Activated T-cell treated with anti-CD3 and anti-CD28 coated beads, Interleukin-2, amount 50 U/mL, for 48 hours (primary cell): ENCODE measurements at regions not wholly inside any gene's neighbourhood (a gene's known extent, or its start where the extent isn't known, plus 50 kb on each side); places are given as distances from the start of the nearest gene placed in this dataset.
"Not testable (repeated sequence)": the region's sequence is repeated elsewhere in the genome, so short reads cannot be mapped to it uniquely, and the experiment has no call there.

ENCODE experiments used
- DNase-seq, 2 experiments: peaks; one replicate each; pipeline ENCODE4 v3.0.0-alpha.2; 2020

DNA sequence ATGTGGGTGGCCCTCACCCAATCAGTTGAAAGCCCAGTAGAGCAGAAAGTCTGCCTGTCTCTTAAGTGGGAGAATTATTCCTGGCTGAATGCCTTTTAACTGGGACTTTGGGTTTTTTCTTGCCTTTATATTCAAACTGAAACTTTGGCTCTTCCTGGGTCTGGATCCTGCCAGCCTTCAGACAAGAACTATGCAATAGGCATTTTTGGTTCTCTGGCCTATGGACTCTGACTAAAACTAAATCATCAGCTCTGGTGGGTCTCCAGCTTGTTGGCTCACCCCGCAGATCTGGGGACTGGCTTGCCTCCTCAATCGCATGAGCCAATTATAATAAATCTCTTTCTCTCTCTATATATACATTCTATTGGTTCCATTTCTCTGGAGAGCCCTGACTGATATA, 173.0 kb upstream of the IGF1 start:
- DNase-seq, result no peak

DNA sequence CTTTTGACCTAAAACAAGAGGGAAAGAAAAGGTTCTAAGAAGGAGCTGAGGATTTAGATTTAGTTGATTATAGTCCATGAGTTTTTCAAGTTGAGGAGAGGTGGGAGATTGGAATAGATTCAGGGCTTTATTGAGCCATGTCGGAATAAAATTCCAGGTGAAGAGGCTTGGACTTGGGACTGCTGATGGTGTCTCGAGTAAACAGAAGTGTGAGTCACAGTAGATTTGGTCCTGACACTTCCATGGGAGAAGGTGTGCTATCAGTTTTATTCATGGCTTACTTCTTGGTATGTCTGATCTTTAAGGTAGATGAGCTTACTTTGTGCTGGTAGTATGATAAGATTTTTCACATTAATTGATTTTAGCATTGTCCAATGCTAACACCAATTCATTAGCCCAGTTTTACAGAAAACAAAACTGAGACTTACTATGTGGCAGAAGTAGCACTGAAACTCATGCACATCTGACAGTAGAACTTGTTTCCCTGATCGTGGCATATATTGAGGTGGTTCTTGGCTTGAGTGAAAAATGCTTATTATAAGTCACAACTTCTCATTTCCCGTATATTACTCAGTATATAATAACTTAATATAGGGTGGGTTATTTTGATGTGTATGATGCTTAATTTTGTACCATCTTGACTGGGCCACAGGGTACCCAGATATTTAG, 172.4 kb upstream of the IGF1 start:
- DNase-seq, result no peak

DNA sequence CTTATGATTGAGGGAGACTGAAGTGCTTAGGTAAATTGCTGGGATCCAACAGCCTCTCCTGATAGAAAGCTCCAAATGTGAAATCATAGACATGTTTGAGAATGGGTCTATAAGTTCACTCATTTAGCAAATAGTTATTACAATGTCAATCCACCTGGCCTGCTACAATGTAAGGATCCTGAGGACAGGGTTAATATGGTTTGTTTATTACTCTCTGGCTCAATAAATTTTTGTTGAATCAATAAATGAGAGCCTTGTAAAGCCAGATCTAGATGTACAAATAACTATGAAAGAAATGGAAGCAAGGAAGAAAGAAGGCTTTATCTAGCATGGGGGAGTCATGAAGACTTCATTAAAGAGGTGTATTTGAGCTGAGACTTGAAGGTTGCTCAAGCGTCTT, 165.6 kb upstream of the IGF1 start:
- DNase-seq, result no peak

DNA sequence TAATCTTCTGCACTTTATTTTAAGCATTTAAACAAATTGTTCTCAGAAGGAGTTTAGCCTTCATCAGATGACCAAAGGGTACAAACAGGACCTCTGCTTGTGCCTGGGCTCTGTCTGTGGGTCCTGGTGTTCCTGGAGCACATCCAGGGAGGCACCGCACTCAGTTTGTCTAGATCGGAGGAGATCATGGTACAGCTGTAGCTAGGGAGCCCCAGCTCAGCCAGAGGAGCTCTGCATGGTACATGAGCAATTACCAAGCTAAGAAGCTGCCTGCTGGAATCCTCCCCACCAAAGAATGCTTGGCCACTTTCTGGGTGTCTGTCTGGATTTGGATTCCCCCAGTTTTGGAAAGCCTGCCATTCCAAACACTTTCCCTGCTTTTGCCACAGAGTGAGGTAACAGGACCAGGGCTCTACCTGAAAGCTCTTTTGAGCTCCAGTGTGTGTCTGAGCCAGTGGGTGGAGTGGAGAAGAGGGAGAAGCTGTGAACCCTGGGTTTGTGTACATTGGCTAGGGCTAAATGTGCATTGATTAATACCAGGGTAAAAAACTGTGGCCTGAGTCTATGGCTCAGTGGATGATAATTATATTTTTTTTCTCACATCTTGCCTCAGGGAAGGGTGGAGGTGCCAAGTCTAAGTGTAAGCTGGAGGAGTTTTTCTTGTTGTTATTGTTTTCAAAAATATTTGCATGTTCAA, 163.7 kb upstream of the IGF1 start:
- no peak for DNase-seq

DNA sequence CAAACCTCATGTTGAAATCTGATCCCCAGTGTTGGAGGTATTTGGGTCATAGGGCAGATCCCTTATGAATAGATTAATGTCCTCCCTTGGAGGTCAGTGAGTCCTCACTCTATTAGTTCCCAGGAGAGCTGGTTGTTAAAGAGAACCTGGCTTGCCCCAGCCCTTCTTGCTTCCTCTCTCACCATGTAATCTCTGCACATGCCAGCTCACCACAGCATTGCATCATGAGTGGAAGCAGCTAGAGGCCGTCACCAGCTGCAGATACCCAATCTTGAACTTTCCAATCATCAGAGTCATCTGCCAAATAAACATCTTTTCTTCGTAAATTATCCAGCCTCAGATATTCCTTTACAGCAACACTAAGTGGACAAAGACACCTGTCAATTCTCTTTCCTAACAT, 161.8 kb upstream of the IGF1 start:
- no peak for DNase-seq

DNA sequence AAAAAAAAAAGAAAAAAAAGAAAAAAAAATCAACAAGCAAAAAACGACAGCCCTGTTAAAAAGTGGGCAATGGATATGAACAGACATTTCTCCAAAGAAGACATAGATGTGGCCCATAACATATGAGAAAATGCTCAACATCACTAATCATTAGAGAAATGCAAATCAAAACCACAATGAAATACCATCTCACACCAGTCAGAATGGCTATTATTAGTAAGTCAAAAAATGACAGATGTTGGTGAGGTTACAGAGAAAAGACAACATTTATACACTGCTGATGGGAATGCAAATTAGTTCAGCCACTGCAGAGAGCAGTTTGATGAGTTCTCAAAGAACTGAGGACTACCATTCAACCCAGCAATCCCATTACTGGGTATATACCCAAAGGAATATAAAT, 160.3 kb upstream of the IGF1 start:
- DNase-seq, result not testable (repeated sequence)

DNA sequence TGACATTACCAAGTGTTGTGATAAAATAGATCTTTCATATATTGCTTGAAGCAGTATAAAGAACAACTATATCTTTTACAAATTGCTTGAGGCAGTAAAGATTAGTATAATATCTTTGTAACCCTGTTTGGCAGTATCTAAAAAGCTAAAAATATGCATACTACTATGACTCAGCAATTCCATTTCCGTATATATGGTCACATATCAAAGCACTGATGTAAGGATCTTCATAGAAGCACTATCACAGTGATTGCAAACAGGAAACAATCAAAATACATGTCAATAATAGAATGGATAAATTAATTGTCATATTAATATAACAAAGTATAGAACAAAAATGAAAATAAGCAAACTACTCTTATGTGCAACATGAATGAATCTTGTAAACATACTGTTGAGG, 158.4 kb upstream of the IGF1 start:
- DNase-seq, result no peak

DNA sequence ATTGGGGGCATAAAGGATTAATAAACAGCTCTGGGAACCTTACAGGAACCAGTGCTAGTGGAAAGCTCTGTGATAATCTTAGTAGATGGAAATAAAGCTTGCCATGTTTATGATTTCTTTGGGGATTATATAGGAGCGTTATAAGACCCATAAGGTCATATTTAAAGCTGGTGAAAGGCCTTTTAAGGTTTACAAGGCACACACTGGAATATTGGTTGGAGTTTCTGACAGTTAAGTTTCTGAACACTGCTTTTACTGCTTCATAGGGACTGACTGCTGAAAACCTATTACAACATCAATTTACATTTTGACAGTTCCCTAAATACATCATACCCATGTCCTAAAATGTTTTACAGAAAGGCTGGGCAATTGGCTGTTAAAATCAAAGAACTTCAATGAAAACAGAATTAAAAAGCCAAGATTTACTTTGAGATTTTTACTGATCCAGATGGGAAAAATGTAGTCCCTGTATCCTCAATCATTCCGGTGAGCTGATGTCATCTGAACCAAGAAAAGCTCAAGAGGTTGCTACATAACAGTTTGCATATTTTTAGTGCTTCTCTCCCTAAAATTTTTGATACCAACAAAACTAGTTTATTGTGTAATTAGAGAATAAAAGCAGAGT, 153.7 kb upstream of the IGF1 start:
- no peak for DNase-seq

DNA sequence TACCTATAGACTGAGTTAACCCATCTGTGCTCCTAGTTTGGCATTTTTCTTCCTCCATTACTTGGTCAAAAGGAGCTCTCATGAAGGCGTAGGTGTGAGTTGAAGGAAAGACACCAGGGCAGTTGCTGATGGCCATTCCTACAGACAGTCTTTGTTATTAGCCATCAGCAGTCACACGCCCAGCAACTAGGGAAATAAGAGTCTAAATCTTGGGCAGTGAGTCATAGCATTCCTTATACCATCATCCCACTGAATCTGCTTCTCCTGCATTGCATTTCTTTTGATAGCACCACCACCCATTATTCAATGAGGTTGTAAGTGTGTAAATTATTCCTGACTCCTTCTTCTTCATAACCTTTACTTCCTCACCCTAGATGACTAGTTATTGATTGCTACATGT, 150.9 kb upstream of the IGF1 start:
- DNase-seq, result no peak

DNA sequence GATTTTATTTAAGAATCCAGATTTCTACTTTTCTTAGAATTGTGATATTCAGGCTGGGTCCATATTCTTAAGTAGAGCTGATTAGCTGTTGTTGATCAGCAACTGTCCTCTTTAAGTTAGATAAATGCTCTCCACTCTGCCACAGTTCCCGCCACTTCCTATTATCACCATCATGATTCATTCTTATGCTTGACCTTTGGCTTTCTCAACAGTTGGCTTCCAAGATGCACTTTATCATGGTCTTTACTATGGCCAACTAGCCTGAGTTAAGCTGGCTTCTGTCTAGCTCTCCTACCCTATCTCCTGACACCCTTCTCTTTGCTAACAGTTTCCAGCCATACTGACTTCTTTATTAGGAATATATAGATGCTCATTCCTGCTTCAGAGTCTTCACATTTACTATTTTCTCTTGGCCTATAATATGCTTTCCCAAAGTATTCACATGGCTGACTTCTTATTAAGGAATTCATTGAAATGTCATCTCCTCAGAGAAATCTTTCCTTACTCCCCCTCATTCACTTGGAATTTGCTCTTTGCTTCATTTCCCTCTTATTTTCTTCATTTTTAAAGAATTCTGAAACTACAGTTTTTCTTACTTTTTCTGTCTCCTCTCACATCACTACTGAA, 149.0 kb upstream of the IGF1 start:
- DNase-seq, result no peak

DNA sequence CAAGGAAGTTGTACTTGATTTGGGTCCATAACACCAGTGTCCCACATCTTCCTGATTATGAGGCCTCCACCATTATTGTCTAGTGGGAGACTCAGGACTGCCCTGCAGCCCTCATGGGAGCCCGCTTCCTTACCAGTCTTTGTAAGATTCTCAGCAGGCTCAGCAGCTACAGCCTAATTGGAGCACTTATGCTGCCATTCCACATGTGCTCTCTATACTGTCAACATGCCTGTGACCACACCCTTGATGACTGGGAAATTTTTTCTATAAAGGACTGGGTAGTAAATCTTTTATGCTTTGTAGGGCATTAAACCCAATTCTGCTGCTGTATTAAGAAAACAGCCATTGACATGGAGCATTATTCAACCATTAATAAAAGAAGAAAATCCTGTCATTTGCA, 145.5 kb upstream of the IGF1 start:
- no peak for DNase-seq

DNA sequence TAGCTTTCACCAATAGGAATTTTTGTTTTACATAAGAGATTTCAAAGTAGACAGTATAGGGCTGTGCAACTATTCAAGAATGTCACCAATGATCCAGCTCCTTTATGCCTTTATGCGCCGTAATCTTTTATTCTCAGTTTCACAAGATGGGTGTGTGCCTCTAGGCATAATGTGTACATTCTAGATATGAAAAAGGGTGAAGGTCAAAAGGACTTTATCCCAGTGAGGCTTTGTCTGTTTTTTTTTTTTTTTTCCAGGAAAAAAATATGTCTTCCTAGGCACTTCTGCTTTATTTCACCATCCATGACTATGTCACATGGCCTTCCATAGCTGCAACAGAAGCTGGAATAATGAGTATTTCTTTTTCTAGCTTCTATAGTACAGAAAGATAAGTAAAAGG, 142.3 kb upstream of the IGF1 start:
- DNase-seq, result no peak

DNA sequence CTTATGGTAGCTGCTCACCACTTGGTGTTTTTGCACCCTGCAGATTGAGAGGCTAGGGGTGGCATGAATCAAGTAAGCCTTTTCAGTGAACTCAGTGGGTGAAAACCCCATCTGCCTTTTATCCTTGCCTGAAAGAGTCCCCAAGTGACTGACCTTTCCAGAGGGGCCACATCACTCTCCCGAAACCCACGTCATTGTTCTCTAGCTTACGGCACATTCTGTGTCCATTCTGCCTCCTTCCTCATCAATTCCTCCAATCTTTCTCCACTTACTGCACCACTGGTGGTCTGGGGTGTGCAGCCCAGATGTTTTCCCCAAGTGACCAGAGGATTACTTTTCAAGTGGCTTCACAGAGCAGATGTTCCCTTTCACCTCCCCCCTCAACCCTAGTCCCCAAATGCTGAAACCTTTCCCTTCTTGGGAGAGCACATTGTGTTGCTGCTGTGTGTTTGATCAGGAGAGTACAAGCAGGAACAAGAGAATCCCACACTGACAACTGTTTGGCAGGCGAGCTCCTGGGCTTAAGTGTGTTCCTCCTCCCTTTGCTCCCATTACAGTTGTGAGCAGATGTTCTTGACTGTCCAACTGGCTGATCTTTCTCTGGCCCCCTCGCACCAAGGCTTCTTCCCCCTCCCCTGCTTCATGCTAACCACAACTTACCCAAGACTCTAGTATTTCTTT, 138.0 kb upstream of the IGF1 start:
- no peak for DNase-seq

DNA sequence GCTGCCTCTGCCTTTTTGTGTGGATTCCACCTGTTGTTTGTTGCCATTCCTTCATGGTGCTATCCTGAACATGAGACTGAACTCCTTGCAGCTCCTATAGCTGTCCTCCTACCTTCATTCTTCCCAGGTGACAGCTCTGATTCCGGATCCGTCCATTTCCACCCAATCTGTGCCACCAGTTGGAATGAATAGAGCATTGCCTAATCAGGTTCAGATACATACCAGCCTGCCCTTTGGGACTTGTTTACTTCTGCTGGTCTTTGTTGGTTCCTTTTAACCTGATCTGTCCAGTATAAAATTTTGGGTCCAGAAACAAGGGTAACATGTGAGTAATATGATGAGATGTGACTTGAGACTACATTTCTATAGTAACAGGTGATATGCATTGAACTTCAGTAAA, 136.3 kb upstream of the IGF1 start:
- no peak for DNase-seq

DNA sequence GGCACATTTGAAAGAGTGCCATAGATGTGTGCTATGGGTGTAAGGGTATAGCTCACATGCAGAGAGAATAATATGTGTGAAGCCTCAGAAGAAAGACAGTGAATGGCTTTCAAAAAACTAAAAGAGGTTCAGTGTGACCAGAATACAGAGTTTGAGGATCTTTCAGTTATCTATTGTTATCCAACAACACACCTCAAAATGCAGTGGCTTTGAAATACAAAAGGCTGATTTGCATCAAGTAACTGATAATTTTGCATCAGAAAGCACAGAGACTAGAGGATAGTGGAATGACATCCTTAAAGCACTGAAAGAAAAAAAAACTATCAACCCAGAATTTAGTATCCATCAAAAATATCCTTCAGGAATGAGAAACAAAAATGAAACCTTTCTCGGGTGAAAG, 131.6 kb upstream of the IGF1 start:
- no peak for DNase-seq

DNA sequence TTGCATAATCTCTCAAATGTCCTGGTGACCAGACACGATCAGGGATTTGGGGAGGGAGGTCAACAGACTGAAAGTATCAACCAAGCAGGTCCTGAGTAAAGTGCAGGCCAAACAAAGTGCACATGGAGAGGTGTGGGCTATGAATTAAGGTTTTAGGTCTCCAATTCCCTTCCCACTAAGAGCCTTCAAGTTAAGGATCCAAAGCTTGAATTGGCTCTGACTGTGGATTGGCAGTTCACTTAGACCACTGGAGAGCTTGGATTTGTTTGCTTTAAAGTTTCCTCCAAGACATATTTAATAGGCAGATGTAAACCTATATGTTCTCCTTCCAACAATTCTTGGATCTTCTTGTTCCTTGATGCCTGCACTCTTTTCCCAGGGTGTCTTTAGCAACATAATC, 129.6 kb upstream of the IGF1 start:
- DNase-seq, result no peak

DNA sequence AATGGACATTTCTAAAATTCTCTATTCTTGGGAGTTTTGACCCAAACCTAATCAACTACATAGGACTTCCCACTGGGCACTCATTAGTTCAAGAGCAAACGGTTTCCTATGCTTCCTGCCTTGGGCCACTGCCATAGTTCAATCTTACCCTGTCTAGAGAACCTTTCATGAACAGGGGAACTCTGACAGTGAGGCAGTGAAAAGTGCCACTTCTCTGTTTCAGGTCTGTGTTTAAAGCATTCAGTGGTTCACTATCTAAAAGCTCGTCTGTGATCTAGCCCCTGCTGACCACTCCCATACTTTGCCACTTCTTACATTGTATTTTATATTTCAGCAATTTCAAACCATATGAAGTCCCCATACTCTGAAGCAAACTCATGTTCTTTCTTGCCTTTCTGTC, 122.7 kb upstream of the IGF1 start:
- DNase-seq, result no peak

DNA sequence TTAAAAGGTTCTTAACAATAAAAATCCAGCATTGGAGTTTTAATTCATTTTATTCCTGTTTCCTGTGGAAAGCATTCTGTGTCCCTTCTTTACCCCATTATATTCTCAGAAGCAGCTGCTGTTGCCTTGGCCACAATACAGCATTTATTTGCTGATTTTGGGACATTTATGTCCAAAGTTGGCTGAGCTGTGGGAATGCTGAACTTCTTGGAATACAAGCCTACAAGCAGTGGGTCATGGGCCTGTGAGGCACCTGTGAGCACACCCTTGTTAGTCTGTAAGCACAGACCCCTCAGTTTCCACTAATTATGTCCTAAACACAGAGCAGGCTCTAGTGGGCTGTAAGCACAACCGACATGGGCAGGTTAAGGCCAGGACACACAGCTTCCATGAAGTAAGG, 122.2 kb upstream of the IGF1 start:
- DNase-seq, result no peak

DNA sequence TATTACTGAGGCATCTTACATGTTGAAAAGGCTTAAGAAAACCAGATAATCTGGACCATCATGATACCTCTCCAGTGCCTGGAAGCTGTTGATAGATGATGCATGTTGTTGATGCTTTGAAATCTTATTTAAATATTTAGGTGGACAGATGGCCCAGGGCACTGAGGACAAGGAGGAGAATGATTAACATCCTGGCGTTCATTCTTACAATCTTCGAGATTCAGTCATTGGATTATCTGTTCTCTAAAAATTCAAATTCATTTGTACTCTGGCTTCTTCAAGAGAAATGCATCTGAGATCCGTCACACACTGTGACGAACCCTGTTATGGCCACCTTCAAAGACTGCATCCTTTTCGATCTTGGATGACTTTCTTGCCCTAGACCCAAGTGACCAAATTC, 121.3 kb upstream of the IGF1 start:
- DNase-seq, result no peak

DNA sequence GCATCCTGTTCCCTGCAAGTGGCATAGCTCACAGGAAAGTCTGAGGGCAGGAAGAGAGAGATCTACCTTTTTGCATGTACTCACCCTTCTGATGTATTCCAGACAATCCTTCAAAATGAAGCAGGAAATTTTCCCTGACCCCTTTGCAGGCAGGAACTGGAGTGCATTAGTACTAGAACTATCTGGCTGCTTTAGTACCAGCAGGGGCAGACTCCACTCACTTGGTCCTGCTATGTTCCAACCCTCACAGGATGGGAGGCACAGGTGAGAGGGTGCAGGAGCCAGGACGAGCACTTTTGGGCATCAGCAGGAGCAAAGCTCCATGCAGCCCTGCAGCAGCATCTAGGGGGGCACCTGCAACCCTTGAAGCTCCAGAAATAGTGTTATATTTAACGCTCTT, 116.3 kb upstream of the IGF1 start:
- DNase-seq, result no peak

DNA sequence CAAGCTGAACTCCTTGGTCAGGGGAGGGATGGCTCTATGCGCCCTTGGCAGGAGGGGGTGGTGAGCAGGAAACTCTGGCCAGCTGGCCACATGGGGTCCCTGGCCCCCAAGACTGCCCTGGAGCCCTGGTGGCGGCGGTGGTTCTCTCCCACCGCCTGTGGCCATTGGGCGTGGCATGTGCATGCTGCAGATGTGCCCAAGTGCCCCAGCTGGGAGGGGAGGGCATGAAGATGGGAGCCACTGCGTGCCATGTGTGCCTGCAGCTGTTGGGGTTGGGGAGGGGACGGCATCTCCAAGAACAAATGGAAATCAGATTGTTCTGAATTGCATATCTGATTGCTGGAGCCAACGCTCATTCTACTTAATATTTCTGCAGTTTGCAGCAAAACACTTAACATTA, 115.7 kb upstream of the IGF1 start:
- no peak for DNase-seq

DNA sequence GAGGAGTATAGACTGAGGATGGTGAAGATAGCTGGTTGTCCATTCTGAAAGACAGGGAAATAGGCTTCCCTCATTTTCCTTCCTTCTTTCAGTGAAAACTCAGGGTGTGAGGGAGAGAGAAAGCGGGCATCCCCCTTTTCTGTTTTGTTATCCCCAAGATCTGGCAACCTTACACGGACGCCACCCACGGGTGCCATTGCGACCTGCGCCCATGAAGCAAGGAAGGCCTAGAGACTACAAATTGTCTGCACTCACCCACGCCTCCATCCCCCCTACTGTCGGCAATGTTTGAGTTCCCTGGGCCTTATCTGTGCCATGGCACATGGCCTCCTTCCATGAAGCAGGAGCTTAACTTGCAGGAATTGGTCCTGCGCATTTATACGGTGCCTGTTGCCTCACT, 115.0 kb upstream of the IGF1 start:
- no peak for DNase-seq

DNA sequence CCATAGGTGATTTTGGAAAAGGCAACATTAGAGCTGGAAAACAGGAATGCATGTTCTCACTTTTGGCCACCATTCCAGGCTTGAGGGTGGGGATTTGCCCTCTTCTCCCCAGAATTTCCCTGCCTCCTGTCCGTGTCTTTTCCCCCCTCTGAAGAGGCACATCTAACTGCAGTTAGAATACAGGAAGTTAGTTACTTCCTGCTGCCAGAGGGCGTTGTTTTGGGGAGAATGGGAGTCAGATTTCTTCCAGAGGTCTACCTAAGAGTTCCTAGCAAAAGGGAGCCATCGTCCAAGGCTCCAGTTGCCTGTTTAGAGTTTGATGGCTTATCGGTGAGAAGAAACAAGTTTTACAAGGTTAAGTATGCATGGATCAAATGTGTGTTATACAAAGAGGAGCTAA, 112.8 kb upstream of the IGF1 start:
- no peak for DNase-seq

DNA sequence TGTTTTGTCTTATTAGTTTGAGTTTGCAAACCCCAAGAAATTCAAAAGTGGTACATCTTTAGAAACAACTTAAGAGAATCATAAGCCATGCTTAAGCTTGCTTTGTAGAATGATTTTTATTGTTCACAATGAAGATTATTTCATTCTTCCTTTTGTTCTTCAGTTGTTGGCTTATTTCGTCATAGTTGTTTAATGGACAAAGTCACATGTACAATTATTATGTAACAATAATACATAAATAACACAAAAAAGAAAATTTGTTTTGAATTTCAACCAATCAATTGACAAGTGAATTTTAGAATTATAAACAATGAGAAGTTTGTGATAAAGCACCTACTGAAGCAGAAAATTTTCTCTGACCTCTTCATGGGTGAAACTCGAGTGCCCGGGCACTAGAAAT, 111.8 kb upstream of the IGF1 start:
- no peak for DNase-seq
